ENCODE measurements at regions not wholly inside any gene's neighbourhood (a gene's known extent, or its start where the extent isn't known, plus 50 kb on each side); places are given as distances from the start of the nearest gene placed in this dataset.
A peak's percentile ranks its signal among the peaks of the same experiment; 100 is the strongest.

- peak; percentile 22 for DNase-seq (ENCODE audit: low spot score)
These were observed 50.3 kb downstream of the PTGR3 start for GRCh38 chr18:75158465-75159237.

- peak; percentile 20 for DNase-seq (ENCODE audit: low spot score)
These were observed 51.1 kb downstream of the PTGR3 start for GRCh38 chr18:75157851-75158250.

- DNase-seq (ENCODE audit: low spot score) = peak; percentile 25
These were observed 51.6 kb downstream of the PTGR3 start for GRCh38 chr18:75157381-75157780.

- DNase-seq (ENCODE audit: low spot score) = peak; percentile 15
These were observed 52.1 kb downstream of the PTGR3 start for GRCh38 chr18:75156831-75157230.

- DNase-seq (ENCODE audit: low spot score) = peak; percentile 19
These were observed 52.7 kb downstream of the PTGR3 start for GRCh38 chr18:75156139-75156750.

- peak; percentile 21 for DNase-seq (ENCODE audit: low spot score)
These were observed 53.9 kb downstream of the PTGR3 start for GRCh38 chr18:75154997-75155396.

GRCh38 chr18:75154259-75154658, 54.7 kb downstream of the PTGR3 start:
- DNase-seq (ENCODE audit: low spot score) = peak; percentile 15

GRCh38 chr18:75143851-75144250, 65.1 kb downstream of the PTGR3 start:
- DNase-seq (ENCODE audit: low spot score) = peak; percentile 19

GRCh38 chr18:75142677-75143076, 66.3 kb downstream of the PTGR3 start:
- peak; percentile 10 for DNase-seq (ENCODE audit: low spot score)

- peak; percentile 29 for DNase-seq (ENCODE audit: low spot score)
These were observed 67.2 kb downstream of the PTGR3 start for GRCh38 chr18:75141734-75142133.

- no peak for DNase-seq (ENCODE audit: low spot score)
These were observed 67.8 kb downstream of the PTGR3 start for GRCh38 chr18:75141166-75141565.

- peak; percentile 29 for DNase-seq (ENCODE audit: low spot score)
These were observed 68.6 kb downstream of the PTGR3 start for GRCh38 chr18:75140296-75140695.

- DNase-seq (ENCODE audit: low spot score) = peak; percentile 30
These were observed 69.6 kb downstream of the PTGR3 start for GRCh38 chr18:75139226-75139911.

GRCh38 chr18:75137346-75137877, 71.5 kb downstream of the PTGR3 start:
- peak; percentile 10 for DNase-seq (ENCODE audit: low spot score)

GRCh38 chr18:75135158-75135725, 73.7 kb downstream of the PTGR3 start:
- peak; percentile 17 for DNase-seq (ENCODE audit: low spot score)

- DNase-seq (ENCODE audit: low spot score) = peak; percentile 12
These were observed 74.3 kb downstream of the PTGR3 start for GRCh38 chr18:75134611-75134975.

GRCh38 chr18:75133721-75134610, 75.0 kb downstream of the PTGR3 start:
- DNase-seq (ENCODE audit: low spot score) = peak; percentile 27

- peak; percentile 26 for DNase-seq (ENCODE audit: low spot score)
These were observed 75.9 kb downstream of the PTGR3 start for GRCh38 chr18:75132931-75133525.

GRCh38 chr18:75132098-75132870, 76.7 kb downstream of the PTGR3 start:
- peak; percentile 21 for DNase-seq (ENCODE audit: low spot score)

- DNase-seq (ENCODE audit: low spot score) = peak; percentile 29
These were observed 77.4 kb downstream of the PTGR3 start for GRCh38 chr18:75131381-75132000.
